SK-N-SH (cell line): ENCODE measurements at regions not wholly inside any gene's neighbourhood (a gene's known extent, or its start where the extent isn't known, plus 50 kb on each side); places are given as distances from the start of the nearest gene placed in this dataset.

Source experiments
- EP300 ChIP-seq, 2 experiments: IDR thresholded peaks; 2 replicates each; pipeline versions ENCODE4 v1.4.0 to v1.6.1; 2012; ENCODE audit warnings: borderline replicate concordance in 1 of 2, low read depth in 1 of 2, low read length in 1 of 2
- FOXJ3 ChIP-seq: sonication (generic); formaldehyde crosslinking; IDR thresholded peaks from 2 replicates; pipeline ENCODE4 v1.5.1; 2020; ENCODE audit warnings: mild to moderate bottlenecking, missing genetic modification reagents
- RAD21 ChIP-seq: IDR thresholded peaks from 2 replicates; pipeline ENCODE4 v1.6.1; 2012; ENCODE audit warnings: mild to moderate bottlenecking, low read length
- SMC3 ChIP-seq: IDR thresholded peaks from 2 replicates; pipeline ENCODE4 v1.6.1; 2012; ENCODE audit warnings: low read depth, low read length, improper control_type of control experiment
- TAF1 ChIP-seq: IDR thresholded peaks from 2 replicates; pipeline ENCODE4 v1.6.1; 2012; ENCODE audit warnings: low read depth, mild to moderate bottlenecking, low read length, moderate library complexity, borderline replicate concordance
- TF ChIP-seq, protein P1 (sequence below): fragments of 200-600 bp; sonication (generic); IDR thresholded peaks from 2 replicates; pipeline ENCODE4 v1.6.1; 2017; ENCODE audit warnings: antibody characterized with exemption, mild to moderate bottlenecking, moderate library complexity
- TF ChIP-seq, protein P2 (sequence below): IDR thresholded peaks from 2 replicates; pipeline ENCODE4 v1.4.0; 2012; ENCODE audit warnings: low read depth, borderline replicate concordance
- TF ChIP-seq, protein P3 (sequence below): IDR thresholded peaks from 2 replicates; pipeline ENCODE4 v1.4.0; 2012; ENCODE audit warnings: low read depth

DNA sequence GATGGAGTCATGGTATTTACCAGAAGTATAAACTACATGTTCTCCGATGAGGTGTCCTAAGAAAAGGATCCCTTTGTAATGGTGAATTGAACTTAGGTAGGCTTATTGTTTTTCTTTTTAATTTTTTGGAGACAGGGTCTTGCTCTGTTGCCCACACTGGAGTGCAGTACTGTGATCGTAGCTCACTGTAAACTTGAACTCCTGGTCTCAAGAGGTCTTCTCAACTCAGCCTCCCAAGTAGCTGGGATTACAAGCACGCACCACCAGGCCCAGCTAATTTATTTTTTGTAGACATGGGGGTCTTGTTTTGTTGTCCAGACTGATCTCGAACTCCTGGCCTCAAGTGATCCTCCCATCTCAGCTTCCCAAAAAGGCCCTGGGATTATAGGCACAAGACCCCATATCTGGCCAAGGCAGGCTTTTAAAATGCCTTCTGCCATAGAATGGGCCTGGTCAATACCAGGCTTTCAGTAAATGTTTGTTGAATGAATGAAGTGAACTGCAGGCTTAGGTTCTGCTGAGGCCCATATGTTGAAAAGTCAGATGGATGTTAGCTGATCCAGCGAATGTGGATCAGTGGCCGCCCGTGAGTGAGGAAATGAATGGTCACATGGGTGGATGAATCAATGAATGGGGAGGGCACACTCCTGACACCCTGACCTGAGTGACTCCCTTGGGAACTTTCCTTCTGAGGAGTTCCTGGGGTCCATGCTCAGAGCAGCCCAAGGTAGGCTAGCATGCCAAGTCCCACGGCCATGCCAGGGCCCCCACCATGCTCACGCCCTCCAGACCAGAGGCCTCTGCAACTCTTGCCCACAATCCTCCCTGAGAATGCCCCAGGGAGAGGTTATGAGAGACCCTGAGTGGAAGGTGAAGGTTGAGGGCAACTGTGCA, 118.0 kb upstream of the MYCN start:
- TF ChIP-seq RAD21 = no peak
- TF ChIP-seq TAF1 = no peak
- TF ChIP-seq, protein P1, sequence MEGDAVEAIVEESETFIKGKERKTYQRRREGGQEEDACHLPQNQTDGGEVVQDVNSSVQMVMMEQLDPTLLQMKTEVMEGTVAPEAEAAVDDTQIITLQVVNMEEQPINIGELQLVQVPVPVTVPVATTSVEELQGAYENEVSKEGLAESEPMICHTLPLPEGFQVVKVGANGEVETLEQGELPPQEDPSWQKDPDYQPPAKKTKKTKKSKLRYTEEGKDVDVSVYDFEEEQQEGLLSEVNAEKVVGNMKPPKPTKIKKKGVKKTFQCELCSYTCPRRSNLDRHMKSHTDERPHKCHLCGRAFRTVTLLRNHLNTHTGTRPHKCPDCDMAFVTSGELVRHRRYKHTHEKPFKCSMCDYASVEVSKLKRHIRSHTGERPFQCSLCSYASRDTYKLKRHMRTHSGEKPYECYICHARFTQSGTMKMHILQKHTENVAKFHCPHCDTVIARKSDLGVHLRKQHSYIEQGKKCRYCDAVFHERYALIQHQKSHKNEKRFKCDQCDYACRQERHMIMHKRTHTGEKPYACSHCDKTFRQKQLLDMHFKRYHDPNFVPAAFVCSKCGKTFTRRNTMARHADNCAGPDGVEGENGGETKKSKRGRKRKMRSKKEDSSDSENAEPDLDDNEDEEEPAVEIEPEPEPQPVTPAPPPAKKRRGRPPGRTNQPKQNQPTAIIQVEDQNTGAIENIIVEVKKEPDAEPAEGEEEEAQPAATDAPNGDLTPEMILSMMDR = no peak
- TF ChIP-seq EP300 (IDR thresholded peaks at IDR 0.05; ENCODE audit: borderline replicate concordance in 1 of 2, low read depth in 1 of 2, low read length in 1 of 2) = no peak
- no peak for TF ChIP-seq FOXJ3 (CRISPR knock-in tag)
- TF ChIP-seq, protein P2, sequence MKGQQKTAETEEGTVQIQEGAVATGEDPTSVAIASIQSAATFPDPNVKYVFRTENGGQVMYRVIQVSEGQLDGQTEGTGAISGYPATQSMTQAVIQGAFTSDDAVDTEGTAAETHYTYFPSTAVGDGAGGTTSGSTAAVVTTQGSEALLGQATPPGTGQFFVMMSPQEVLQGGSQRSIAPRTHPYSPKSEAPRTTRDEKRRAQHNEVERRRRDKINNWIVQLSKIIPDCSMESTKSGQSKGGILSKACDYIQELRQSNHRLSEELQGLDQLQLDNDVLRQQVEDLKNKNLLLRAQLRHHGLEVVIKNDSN = no peak
- TF ChIP-seq SMC3 = no peak
- TF ChIP-seq, protein P3, sequence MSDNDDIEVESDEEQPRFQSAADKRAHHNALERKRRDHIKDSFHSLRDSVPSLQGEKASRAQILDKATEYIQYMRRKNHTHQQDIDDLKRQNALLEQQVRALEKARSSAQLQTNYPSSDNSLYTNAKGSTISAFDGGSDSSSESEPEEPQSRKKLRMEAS = no peak
